Activated effector memory CD4-positive, alpha-beta T cell treated with Interleukin-2 at 50 U/mL for 16 hours (primary cell): ENCODE measurements at regions not wholly inside any gene's neighbourhood (a gene's known extent, or its start where the extent isn't known, plus 50 kb on each side); places are given as distances from the start of the nearest gene placed in this dataset.

ENCODE experiments used
- DNase-seq: peaks from one replicate; pipeline ENCODE4 v3.0.0-alpha.2; 2020

GRCh38 chr4:85274955-85275354, 200.0 kb upstream of the ARHGAP24 start:
- no peak for DNase-seq

- no peak for DNase-seq
Measured at GRCh38 chr4:85280963-85281362, 194.0 kb upstream of the ARHGAP24 start.

GRCh38 chr4:85291226-85291625, 183.7 kb upstream of the ARHGAP24 start:
- no peak for DNase-seq

- DNase-seq, result no peak
Measured at GRCh38 chr4:85298037-85298436, 176.9 kb upstream of the ARHGAP24 start.

GRCh38 chr4:85302193-85302736, 172.7 kb upstream of the ARHGAP24 start:
- DNase-seq, result no peak

GRCh38 chr4:85302756-85303155, 172.2 kb upstream of the ARHGAP24 start:
- DNase-seq, result no peak

- no peak for DNase-seq
Measured at GRCh38 chr4:85318415-85318814, 156.5 kb upstream of the ARHGAP24 start.

GRCh38 chr4:85358831-85359230, 116.1 kb upstream of the ARHGAP24 start:
- no peak for DNase-seq

GRCh38 chr4:85362550-85362949, 112.4 kb upstream of the ARHGAP24 start:
- DNase-seq, result no peak

GRCh38 chr4:85367815-85368214, 107.1 kb upstream of the ARHGAP24 start:
- DNase-seq, result no peak

GRCh38 chr4:85368240-85368639, 106.7 kb upstream of the ARHGAP24 start:
- DNase-seq, result no peak

- no peak for DNase-seq
Measured at GRCh38 chr4:85368932-85369331, 106.0 kb upstream of the ARHGAP24 start.

GRCh38 chr4:85369703-85370380, 105.1 kb upstream of the ARHGAP24 start:
- no peak for DNase-seq

- no peak for DNase-seq
Measured at GRCh38 chr4:85370400-85371032, 104.4 kb upstream of the ARHGAP24 start.

- no peak for DNase-seq
Measured at GRCh38 chr4:85372966-85373365, 102.0 kb upstream of the ARHGAP24 start.

GRCh38 chr4:85376285-85376684, 98.7 kb upstream of the ARHGAP24 start:
- no peak for DNase-seq

- no peak for DNase-seq
Measured at GRCh38 chr4:85381968-85382367, 93.0 kb upstream of the ARHGAP24 start.

- no peak for DNase-seq
Measured at GRCh38 chr4:85391071-85391470, 83.9 kb upstream of the ARHGAP24 start.

- DNase-seq, result no peak
Measured at GRCh38 chr4:85391589-85392410, 83.2 kb upstream of the ARHGAP24 start.

- DNase-seq, result no peak
Measured at GRCh38 chr4:85393201-85393600, 81.7 kb upstream of the ARHGAP24 start.

GRCh38 chr4:85398276-85398675, 76.7 kb upstream of the ARHGAP24 start:
- no peak for DNase-seq

- no peak for DNase-seq
Measured at GRCh38 chr4:85399270-85399669, 75.7 kb upstream of the ARHGAP24 start.

- no peak for DNase-seq
Measured at GRCh38 chr4:85402371-85402770, 72.6 kb upstream of the ARHGAP24 start.

- no peak for DNase-seq
Measured at GRCh38 chr4:85406185-85406584, 68.8 kb upstream of the ARHGAP24 start.
